AML-193 (cell line): ENCODE measurements at regions not wholly inside any gene's neighbourhood (a gene's known extent, or its start where the extent isn't known, plus 50 kb on each side); places are given as distances from the start of the nearest gene placed in this dataset.
"Not testable (repeated sequence)": the region's sequence is repeated elsewhere in the genome, so short reads cannot be mapped to it uniquely, and the experiment has no call there.

ENCODE experiments used
- DNase-seq, 2 experiments: peaks; one replicate each; lab custom pipeline; 2025; lab: John Stamatoyannopoulos, UW

DNA sequence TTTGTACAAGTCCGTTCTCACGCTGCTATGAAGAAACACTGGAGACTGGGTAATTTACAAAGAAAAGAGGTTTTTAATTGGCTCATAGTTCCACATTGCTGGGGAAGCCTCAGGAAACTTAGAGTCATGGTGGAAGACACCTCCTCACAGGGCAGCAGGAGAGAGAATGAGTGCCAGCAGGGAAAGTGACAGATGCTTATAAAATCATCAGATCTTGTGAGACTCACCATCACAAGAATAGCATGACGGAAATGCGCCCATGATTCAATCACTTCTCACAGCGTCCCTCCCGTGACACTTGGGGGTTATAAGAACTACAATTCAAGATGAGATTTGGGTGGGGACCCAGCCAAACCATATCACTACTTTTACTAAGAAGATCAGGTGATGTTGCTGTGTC, 285.8 kb downstream of the TMX3 start:
- DNase-seq, result no peak

DNA sequence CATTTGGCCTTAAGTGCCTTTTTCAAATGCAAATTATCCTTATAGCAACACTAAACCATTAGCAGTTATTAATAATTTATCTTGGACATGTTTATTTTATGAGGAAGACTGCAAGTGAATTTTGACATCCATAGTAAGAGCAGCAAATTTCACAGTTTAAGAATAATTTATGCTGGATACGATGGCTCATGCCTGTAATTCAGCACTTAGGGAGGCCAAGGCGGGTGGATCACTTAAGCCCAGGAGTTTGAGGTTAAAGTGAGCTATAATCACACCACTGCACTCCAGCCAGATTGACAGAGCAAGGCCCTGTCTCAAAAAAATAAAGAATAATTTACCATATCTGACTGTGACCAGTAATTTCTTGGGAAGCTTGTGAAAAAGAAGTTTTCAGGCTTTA, 286.2 kb downstream of the TMX3 start:
- DNase-seq, result no peak

DNA sequence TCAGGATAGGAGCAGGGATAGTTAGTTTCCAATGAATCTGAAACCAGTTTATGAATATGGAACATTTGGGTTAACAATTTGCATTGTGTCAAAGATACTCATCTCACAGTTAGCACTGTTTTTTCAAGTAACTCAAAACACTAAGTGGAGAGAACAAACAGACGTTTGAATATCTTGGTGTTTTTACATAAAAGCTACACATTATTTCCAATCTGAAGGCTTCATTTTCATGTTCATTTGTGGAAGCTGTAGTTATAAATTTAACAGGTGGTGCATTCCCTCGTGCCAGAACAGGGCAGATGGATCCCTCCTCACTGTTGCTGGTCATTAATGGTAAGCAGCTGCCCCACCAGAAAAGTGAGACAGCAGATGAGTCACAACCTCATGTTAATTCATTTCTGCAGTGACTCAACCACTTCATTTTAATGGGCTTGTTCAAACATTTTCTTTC, 286.9 kb downstream of the TMX3 start:
- no peak for DNase-seq

DNA sequence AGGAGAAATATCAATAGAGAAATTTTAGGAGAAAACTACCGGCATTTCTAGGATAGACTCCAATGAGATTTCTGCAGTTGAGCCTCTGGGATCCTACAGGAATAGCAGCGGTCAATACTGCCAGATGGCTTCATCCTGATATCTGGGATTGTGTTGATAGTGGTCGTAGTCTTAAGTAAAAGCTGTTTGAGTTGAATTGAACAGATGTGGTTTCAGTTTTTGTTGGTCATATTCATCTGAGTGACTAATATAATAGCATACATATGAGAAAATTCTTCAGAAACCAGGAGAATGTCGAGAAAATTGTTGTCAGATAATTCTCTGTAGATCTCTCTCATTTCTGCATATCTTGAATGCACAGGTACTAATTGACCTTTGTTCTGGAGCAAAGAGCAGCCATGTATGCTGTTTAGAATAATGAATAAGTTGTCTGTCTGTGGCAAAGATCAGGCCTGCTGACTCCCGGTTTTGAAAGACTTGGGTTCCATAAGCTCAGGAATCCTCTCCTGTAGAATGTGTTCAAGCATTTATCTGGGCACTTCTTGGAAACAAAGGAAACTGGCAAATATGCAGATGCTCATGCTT, 288.1 kb downstream of the TMX3 start:
- DNase-seq, result no peak

DNA sequence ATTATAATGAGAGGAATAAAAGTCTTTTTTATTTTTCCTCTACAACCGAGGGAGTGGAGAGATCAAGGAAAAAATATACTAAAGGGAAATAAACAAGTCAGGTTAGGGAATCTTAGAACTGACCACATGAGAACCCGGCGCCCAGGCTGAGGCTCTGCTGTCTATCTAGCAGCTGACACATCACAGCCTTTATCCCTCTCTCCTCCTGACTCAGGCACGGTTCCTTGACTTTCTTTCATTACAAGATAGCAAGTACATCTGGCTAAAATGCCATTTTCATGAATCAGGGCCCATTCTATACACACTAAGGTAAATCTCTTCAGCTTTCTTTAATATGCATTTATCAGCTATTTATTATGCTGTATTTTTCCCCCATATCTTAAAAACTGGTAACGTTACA, 296.0 kb downstream of the TMX3 start:
- no peak for DNase-seq

DNA sequence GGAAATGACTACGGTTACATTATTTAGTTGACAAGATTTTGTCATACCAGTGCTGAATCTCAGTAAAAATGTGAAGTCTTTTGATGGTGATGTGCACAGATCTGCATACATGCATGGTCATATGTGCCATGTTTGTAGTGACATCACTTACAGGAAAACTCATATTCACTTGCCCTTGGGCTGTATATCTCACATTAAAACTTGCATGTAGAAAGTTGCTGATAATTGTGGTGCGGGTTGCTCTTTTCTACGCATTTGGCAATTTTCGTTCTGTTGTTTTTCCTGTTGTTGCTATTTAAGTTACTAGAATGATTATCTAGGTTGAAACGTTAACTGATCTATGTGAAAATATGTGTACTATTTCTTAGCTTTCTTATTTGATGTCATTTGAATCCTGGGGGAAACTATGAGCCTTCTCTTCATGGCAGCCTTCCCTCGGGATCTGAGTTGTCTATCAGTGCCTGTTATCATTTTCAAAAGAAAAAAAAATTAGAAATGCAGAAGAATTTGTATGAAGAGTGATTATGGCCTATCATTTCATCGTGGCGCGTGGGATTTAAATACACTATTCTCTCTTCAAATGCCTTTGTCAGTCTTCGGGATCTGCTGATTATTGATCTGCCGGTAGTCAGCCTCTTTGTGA, 296.6 kb downstream of the TMX3 start:
- no peak for DNase-seq

DNA sequence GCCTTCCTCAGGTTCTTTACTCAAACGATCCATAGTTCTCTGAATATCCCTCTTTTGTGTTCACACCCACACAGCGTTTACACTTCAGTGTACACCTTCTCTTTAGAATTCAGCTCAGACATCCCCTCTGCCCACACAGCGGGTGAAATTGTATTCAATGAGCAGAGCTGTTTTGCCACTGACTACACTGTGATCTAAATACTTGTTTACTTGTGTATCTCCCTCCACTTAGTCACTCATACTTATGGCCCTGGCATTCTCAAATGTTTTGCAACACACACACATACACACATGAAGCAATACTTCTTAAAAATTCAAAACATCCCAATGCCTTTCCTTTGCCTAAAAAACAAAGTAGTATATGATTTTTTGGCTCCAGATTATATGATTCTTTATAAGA, 297.1 kb downstream of the TMX3 start:
- DNase-seq, result no peak

DNA sequence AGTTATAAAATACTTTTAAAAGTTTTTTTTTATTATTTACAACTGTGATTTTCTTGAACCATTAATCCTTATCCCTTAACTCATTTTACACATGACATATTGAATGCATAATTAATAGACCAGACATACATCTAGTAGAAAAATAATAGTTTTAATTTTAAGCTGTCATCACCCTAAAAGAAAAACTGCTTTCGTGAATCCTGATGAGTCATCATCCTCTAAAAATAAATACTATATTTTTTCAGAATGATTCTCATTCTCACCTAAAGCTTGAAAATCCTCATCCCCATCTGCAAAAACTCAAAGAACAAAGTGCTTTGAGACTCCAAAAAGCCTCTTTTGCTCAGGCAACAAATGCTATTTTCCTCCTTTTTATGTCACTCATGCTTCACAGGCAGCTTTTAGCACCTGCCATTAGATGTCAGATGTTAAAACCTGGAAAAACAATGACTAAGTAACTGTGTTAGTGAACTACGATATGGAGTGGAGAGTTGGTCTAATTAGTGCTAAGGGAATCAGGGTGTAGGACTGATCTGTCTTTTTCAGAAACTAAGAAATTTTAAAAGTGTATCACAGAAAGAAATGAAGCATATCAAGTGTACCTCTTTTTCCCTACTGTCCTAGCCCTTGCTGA, 297.6 kb downstream of the TMX3 start:
- DNase-seq, result no peak

DNA sequence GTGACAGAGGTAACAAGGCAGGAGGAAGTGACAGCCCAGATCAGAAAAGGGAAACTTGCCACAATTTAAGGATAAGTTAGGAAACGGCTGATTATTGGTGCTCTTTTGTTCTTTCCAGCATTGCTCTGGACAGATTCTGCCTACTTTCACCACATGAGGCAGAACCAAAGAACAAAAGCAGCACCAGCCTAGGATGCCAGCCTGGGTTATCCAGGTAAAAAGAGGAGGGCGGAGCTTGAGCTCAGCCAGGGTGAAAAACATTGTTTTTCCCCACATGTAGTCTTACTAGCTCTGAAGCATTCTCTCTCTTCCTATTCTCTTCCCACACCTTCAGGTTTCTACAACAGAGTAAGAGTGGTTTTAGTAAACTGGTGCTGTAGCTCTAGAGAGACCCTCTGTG, 300.5 kb downstream of the TMX3 start:
- DNase-seq, result no peak

DNA sequence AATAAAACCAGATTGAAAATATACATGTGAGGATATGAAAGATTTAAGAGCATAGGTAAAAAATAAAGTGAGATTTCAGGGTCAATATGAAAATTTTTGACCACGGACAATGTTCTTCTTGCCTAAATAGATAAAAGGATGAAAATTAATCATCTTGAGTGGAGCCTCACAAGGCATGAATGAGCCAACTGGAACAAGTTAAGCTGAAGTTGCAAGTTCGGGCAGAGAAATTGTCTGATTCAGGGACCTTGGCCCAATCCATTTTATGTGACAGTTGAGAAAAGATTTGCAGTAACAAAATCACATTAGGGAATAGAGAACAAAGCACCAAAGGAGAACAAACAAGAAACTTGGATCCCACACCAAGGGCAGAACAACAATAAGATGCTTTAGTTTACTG, 305.3 kb downstream of the TMX3 start:
- DNase-seq, result no peak

DNA sequence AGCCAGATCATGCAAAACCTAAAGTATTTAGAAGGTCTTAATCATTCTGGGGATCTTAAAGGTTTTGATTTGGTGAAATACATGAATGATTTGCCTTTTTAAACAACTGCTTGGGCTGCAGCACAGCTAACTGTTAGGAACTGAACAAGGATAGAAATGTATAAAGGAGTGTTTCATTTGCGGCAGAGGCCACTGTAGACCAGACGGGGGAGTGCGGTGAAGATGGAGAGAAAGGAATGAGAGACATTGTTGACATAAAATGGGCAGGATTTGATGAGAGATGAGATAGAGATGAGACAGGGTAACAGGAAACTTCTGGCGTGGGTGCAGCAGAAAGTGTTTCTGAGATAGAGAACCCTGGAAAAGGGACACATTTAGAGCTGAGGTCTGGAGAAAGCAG, 308.1 kb downstream of the TMX3 start:
- no peak for DNase-seq

DNA sequence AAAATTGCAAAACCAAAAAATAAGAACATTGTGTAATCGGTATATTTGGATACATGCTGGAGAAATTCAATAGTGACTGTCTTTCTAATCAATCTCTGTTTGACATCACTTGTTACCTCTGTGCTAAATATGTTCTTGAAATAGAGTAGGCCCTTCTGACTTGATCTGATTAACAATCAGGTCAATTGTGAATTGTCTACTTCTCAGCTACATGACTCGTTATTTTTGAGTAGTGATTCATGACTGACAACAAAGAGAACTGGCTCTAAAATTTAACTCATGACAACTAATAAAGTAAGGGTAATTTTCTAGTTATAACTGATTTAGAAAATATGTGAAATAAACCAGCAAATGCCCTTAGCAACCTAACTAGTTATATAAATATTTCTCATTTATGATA, 312.1 kb downstream of the TMX3 start:
- no peak for DNase-seq

DNA sequence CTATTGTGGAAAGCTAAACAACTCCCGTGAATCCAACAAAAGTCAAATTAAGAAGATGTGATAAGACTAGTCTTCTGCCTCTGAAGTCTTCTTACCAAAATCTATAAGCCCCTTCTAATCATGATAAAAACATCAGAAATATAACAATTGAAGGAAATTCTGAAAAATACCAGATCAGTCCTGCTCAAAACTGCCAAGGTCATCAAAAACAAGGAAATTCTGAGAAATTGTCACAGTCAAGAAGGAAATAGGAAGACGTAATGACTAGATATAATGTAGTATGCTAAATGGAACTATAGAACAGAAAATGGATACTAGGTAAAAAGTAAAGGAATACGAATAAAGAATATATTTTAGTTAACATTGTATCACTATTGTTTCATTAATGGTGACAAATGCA, 314.0 kb downstream of the TMX3 start:
- no peak for DNase-seq

DNA sequence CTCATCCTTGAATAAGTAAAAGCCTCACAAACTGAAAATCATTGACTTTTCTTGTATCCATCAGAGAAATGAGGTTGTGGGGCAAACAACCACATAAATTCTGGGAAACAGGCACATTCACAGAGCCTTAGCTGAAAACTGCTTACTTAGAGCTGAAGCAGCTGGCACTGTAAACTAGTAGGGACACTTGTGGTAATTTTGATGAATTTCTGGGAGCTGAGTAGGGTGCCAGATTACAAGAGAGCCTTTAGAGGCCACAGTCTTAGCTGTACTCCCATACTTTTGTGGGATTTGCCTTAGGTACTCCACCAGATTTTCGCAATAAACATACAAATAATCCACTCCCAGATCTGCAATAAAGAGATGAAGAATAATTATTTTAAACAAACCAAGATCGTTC, 315.2 kb downstream of the TMX3 start:
- no peak for DNase-seq

DNA sequence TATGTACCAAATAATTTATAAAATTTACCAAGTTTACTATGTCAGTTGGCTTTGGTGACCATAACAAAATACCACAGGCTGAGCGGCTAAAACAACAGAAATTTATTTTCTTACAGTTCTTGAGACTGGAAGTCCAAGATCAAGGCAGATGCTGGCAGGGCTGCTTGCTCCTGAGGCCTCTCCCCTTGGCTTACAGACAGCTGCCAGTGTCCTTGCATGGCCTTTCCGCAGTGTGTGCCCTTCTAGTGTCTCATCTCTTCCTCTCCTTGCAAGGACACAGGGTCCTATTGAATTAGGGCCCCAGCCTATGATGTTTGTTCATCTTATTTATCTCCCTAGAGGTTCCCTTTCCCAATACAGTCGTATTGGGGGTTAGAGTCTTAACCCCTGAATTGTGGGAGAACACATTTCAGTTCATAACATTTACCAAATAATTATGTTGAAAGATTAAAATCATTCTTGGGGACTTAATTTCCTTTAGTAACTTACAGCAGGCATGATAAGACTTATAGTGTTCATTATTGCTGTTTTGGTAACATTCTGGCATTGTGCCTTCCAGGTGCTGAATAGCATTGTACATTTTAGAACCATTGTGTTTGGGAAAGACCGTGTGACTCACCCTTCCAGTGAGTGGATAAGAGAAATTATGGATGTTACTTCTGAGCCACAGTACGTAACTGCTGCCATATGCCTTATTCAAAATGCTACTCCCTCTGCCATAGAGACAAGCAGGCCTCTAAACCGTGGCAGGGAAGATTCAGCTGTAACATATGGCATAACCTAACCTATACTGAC, 317.5 kb downstream of the TMX3 start:
- no peak for DNase-seq

DNA sequence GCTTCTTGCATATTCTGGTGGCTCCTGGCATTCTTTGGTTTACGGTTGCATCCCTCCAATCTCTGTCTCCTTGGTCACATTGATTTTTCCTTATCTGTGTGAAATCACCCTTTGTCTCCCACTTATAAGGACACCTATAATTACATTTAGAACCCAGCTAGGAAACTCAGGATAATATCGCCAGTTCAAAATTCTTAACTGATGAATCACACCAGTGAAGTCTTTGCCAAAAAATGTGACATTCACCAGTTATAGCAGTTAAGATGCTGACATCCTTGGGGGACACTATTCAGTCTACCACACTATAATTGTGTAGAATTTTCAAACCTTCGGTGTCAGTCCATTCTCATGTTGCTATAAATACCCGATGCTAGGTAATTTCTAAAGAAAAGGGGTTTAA, 320.2 kb downstream of the TMX3 start:
- DNase-seq, result no peak

DNA sequence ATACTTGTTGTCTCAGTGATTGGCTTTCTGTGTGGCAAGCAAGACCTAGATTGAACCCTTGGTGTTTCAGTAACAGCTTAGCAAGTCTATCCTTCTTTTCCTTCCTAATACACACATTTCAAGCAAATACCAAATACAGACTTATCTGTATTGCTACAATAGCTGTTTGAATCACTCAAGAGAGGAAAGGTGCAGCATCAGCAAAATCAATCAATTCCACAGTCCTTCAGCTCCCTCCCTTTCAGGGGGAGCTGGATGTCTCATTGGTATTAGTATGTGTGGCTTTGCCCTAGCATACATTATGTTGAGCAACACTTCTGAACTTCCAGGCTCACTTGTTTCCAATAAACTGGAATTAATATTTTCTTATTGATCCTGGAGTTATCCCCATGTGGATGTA, 323.1 kb downstream of the TMX3 start:
- DNase-seq, result no peak

DNA sequence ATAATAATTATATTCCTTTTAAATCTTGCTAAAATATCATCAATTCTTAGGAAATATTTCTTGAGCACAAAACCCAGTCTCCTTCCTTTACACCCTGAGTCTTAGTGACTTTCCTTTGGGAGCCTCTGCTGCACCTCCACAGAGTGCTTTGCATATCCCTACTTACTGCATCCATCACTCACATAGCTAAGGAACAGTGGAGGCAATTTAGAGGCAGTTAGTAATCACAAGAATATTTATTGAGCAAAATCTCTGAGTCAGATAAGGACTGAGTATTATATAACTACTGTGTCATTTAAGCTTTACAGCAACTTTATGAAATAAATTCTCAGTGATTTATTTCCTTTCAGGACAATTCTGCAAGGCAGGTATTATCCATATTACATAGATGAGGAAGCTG, 327.7 kb downstream of the TMX3 start:
- DNase-seq, result no peak

DNA sequence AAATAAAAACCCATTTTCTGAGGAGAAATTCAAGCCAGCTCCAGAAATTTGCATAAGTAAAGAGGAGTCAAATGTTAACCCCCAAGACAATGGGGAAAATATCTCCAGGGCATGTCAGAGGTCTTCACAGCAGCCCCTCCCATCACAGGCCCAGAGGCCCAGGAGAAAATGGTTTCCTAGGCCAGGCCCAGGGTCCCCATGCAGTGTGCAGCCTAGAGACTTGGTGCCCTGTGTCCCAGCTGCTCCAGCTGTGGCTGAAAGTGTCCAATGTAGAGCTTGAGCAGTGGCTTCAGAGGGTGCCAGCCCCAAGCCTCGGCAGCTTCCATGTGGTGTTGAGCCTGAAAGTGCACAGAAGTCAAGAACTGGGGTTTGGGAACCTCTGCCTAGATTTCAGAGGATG, 330.9 kb downstream of the TMX3 start:
- DNase-seq, result not testable (repeated sequence)

DNA sequence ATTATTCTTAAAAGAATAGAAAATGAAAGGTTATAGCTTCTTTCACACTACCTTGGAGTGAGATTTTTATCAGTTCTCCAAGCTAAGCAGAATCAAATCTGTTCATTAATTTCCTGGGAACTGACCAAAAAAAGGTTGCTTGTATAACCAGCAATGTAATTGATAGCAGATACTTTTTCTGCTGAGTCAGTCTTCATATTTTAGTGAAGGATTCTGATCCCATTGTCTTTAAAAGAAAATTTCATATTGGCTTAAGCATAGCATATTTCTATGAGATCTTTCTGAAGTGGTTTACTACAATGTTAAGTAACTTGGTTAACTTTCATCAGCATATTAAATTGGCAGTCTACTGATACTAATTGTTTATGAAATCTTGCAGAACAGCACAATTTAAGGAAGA, 338.0 kb downstream of the TMX3 start:
- DNase-seq, result no peak

DNA sequence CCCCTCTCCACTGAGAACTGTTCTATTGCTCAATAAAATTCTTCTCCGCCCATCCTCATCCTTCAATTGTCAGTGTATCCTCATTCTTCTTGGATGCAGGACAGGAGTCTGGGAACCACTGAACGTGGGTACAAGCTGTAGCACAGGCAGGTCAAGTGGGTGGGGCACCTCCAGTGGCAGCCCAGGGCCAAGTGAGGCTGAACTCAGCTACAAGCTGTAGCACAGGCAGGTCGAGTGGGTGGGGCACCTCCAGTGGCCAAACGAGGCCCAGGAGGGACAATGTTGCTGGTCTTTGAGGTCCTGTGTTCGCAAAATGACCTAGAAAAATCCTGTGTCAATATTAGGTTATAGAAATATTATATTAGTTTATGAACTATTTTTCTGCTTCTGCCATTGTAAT, 352.0 kb downstream of the TMX3 start:
- DNase-seq, result no peak

DNA sequence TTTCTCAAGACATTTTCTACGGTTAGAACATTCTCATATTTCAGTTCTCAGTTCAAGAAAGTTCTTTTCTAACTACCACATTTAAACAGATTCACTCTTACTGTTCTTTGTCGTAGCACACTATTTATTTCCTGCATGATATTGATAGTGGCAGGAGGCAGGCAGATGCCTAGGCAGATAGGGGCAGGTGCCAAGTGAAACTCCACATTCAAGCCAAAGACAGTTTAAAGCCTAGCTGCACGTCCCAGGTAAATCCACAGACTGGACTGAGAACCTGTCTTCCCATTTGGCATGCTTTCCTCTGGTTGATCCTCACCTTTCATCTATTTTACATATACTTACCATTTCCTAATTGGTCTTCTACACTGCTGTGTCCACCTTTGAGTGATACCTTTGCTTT, 359.3 kb downstream of the TMX3 start:
- no peak for DNase-seq

DNA sequence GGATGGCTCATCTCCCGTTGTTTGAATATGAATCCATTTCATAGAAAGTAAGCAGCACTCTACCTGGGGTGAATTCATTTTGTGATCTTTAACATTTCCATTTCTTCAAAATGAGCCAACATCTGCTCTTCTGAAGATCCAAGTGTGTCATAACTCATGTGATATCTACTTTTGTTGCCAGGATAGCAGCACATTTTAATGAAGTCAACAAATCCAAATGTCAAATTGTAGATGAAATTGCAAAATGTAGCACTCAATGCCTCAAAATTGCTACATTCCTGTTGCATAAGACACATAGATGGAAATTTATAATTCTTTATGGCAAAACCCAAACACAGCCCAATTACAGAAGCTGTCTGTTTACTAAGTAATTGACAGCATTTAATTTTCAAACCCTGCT, 360.7 kb downstream of the TMX3 start:
- DNase-seq, result no peak
